ENCODE measurements at regions not wholly inside any gene's neighbourhood (a gene's known extent, or its start where the extent isn't known, plus 50 kb on each side); places are given as distances from the start of the nearest gene placed in this dataset.

GRCh38 chr3:5585085-5585484, 397.6 kb downstream of the EDEM1 start:
- TF ChIP-seq EZH2 (IDR thresholded peaks at IDR 0.05; ENCODE audit: borderline replicate concordance, insufficient read depth, low read length, poor library complexity, severe bottlenecking) (no peak), RAD21 (conservative IDR thresholded peaks at IDR 0.05) (no peak), EP300 (conservative IDR thresholded peaks at IDR 0.05; ENCODE audit: poor library complexity, severe bottlenecking) (no peak), POLR2AphosphoS5 (IDR thresholded peaks at IDR 0.05) (no peak), SMC3 (conservative IDR thresholded peaks at IDR 0.05; ENCODE audit: poor library complexity) (no peak), MXI1 (conservative IDR thresholded peaks at IDR 0.05; ENCODE audit: poor library complexity, severe bottlenecking) (no peak), TAF1 (IDR thresholded peaks at IDR 0.05; ENCODE audit: low read depth) (no peak)
- TF ChIP-seq, protein P1, sequence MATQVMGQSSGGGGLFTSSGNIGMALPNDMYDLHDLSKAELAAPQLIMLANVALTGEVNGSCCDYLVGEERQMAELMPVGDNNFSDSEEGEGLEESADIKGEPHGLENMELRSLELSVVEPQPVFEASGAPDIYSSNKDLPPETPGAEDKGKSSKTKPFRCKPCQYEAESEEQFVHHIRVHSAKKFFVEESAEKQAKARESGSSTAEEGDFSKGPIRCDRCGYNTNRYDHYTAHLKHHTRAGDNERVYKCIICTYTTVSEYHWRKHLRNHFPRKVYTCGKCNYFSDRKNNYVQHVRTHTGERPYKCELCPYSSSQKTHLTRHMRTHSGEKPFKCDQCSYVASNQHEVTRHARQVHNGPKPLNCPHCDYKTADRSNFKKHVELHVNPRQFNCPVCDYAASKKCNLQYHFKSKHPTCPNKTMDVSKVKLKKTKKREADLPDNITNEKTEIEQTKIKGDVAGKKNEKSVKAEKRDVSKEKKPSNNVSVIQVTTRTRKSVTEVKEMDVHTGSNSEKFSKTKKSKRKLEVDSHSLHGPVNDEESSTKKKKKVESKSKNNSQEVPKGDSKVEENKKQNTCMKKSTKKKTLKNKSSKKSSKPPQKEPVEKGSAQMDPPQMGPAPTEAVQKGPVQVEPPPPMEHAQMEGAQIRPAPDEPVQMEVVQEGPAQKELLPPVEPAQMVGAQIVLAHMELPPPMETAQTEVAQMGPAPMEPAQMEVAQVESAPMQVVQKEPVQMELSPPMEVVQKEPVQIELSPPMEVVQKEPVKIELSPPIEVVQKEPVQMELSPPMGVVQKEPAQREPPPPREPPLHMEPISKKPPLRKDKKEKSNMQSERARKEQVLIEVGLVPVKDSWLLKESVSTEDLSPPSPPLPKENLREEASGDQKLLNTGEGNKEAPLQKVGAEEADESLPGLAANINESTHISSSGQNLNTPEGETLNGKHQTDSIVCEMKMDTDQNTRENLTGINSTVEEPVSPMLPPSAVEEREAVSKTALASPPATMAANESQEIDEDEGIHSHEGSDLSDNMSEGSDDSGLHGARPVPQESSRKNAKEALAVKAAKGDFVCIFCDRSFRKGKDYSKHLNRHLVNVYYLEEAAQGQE (IDR thresholded peaks at IDR 0.05; ENCODE audit: borderline replicate concordance) = no peak
- TF ChIP-seq, protein P2, sequence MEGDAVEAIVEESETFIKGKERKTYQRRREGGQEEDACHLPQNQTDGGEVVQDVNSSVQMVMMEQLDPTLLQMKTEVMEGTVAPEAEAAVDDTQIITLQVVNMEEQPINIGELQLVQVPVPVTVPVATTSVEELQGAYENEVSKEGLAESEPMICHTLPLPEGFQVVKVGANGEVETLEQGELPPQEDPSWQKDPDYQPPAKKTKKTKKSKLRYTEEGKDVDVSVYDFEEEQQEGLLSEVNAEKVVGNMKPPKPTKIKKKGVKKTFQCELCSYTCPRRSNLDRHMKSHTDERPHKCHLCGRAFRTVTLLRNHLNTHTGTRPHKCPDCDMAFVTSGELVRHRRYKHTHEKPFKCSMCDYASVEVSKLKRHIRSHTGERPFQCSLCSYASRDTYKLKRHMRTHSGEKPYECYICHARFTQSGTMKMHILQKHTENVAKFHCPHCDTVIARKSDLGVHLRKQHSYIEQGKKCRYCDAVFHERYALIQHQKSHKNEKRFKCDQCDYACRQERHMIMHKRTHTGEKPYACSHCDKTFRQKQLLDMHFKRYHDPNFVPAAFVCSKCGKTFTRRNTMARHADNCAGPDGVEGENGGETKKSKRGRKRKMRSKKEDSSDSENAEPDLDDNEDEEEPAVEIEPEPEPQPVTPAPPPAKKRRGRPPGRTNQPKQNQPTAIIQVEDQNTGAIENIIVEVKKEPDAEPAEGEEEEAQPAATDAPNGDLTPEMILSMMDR (IDR thresholded peaks at IDR 0.05; ENCODE audit: poor library complexity, severe bottlenecking) = no peak
